Bronchial epithelial cell (primary cell): ENCODE measurements at regions not wholly inside any gene's neighbourhood (a gene's known extent, or its start where the extent isn't known, plus 50 kb on each side); places are given as distances from the start of the nearest gene placed in this dataset.
A peak's percentile ranks its signal among the peaks of the same experiment; 100 is the strongest.
"Not testable (repeated sequence)": the region's sequence is repeated elsewhere in the genome, so short reads cannot be mapped to it uniquely, and the experiment has no call there.

Experiments used
- DNase-seq: peaks from one replicate; pipeline ENCODE4 v3.0.0-alpha.2; 2010; ENCODE audit warnings: low read depth
- FAIRE-seq: peaks from 2 replicates; lab custom pipeline; 2011; peaks lifted over from hg19 to GRCh38; lab: Jason Lieb, UNC
- H3K27me3 ChIP-seq: 2 replicates; pipeline ENCODE4 v1.5.1; 2011; ENCODE audit warnings: low read length; ENCODE audit not compliant: control insufficient read depth, insufficient read depth
- H3K36me3 ChIP-seq: 2 replicates; pipeline ENCODE4 v1.5.1; 2011; ENCODE audit warnings: low read length; ENCODE audit not compliant: control insufficient read depth, insufficient read depth
- H3K4me3 ChIP-seq: 2 replicates; pipeline ENCODE4 v1.5.1; 2011; ENCODE audit warnings: mild to moderate bottlenecking, low read depth, low read length, control low read depth

DNA sequence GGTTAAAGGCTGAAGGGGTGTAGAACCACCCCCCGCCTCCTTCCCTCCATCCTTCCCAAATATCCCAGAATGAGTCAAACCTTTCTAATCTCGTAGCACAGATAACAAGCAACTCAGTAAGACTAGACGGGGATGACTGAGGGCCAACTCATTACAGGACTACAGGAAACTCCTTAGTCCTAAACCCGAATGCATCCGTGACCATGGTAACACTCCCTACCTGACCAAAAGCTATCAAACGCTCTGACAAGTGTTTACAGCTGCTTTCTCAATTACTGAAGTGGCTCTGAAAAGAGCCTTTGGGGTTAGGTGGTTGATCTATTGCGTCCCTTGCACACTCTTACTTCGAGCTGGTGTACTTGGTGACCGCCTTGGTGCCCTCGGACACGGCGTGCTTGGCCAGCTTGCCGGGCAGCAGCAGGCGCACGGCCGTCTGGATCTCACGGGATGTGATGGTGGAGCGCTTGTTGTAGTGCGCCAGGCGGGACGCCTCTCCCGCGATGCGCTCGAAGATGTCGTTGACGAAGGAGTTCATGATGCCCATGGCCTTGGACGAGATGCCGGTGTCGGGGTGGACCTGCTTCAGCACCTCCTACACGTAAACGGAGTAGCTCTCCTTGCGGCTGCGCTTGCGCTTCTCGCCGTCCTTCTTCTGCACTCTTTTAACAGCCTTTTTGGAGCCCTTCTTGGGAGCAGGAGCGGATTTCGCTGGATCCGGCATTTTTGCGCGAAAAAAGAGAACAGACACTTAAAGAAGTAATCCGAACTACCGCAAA, 67.4 kb downstream of the FAM72B start:
- DNase-seq = peak; percentile 2
- not testable (repeated sequence) for FAIRE-seq, H3K27me3 ChIP-seq, H3K36me3 ChIP-seq
- peak overlapping the region; percentile 30 for H3K4me3 ChIP-seq

DNA sequence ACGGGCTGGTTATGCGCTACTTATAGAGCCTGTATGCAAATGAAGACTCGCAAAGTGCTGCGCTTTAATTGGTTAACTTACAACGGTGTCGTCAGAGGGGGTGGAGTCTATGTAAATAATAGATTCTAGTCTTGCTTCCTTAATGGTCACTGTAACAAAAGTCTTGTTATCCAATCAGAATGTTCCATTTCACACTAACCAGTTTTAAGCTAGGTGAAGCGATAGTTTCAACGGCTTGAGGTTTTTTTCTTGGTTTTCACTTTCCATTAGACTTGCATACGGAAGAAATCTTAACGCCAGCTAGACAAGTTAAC, 66.9 kb downstream of the FAM72B start:
- not testable (repeated sequence) for FAIRE-seq, DNase-seq, H3K27me3 ChIP-seq, H3K36me3 ChIP-seq
- peak overlapping the region; percentile 30 for H3K4me3 ChIP-seq

DNA sequence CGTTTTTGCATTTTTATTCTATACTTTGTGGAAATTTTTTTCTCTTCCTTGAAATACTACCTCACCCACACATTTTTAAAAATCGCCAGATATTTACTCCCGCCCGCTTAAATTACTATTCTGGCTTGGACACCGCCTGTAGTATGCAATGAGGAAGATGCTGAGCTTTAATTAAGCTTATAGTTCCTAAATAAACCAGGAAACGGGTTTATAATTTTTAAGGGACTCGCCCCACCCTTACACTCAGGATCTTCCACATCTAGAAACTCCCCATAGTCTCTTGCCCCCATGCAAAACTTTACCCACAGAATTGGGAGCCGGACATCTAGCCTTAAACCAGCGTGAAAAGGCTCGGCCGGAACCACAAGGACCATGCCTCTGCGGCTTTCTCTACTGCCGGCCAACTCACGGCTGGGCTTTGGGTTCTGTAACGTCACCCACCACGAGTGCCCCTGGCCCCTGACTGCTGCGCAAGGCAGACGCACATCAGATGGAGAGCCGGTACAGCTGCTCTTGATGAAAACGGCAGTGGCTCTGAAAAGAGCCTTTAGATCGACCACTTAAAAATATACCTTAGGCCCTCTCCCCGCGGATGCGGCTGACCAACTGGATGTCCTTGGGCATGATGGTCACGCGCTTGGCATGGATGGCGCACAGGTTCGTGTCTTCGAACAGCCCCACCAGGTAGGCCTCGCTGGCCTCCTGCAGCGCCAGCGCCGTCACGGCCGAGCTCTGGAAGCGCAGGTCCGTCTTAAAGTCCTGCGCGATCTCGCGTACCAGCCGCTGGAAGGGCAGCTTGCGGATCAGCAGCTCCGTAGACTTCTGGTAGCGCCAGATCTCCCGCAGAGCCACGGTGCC, 66.3 kb downstream of the FAM72B start:
- FAIRE-seq, H3K36me3 ChIP-seq, H3K27me3 ChIP-seq: not testable (repeated sequence)
- DNase-seq = peak; percentile 16
- H3K4me3 ChIP-seq = peak overlapping the region; percentile 39
